ENCODE measurements at regions not wholly inside any gene's neighbourhood (a gene's known extent, or its start where the extent isn't known, plus 50 kb on each side); places are given as distances from the start of the nearest gene placed in this dataset.
"Not testable (repeated sequence)": the region's sequence is repeated elsewhere in the genome, so short reads cannot be mapped to it uniquely, and the experiment has no call there.

GRCh38 chr13:22965011-22965857 lies 215.5 kb upstream of the SGCG start:
- TF ChIP-seq CTCF (IDR thresholded peaks at IDR 0.05); EZH2 (IDR thresholded peaks at IDR 0.05; ENCODE audit: borderline replicate concordance, insufficient read depth, low read depth, low read length, poor library complexity, severe bottlenecking): not testable (repeated sequence)

Measured in B cell (primary cell).